ENCODE measurements at regions not wholly inside any gene's neighbourhood (a gene's known extent, or its start where the extent isn't known, plus 50 kb on each side); places are given as distances from the start of the nearest gene placed in this dataset.

DNA sequence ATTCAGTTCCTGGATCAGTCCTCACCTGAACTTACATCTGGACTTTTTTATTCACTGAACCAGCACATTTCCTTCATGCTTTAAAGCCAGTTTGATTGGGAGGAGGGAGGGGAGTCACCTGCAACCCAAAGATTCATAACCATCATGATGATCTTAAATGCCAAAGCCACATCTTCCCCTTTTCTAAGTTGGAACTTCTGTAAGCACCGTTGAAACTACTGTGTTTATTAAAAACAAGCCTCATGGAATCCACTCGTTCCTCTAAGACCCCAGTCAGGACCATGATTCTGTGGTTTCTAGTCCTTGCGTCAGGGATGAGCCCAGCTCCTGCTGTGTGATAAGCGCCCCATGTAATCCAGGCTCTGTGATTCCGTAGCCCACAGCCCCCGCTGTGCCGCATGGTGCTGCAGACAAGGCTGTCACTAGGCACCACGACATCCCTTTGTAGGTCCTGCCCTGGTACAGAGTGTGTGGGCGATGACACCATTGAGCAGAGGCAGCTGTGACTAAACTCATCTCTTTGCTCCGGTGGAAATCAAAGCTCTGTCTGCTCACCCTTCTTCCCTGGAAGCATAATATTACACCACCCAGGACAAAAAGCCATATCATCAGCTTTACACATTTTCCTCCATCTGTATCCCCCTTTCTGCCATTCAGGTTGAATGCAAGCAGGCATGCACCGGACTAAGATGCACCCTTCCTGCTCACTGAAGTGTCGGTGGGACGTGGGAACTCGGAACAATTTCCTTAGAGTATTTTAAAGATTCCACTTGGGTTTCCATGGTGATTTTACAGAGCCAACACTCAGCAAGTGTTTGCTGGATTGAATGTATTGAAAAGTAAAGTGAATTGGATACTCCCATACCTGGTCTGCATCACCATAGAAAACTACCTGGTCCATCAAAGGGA is 132.0 kb upstream of the FSTL4 start:
- TF ChIP-seq, protein P1, sequence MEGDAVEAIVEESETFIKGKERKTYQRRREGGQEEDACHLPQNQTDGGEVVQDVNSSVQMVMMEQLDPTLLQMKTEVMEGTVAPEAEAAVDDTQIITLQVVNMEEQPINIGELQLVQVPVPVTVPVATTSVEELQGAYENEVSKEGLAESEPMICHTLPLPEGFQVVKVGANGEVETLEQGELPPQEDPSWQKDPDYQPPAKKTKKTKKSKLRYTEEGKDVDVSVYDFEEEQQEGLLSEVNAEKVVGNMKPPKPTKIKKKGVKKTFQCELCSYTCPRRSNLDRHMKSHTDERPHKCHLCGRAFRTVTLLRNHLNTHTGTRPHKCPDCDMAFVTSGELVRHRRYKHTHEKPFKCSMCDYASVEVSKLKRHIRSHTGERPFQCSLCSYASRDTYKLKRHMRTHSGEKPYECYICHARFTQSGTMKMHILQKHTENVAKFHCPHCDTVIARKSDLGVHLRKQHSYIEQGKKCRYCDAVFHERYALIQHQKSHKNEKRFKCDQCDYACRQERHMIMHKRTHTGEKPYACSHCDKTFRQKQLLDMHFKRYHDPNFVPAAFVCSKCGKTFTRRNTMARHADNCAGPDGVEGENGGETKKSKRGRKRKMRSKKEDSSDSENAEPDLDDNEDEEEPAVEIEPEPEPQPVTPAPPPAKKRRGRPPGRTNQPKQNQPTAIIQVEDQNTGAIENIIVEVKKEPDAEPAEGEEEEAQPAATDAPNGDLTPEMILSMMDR (IDR thresholded peaks at IDR 0.05), result no peak
- Mint-ChIP-seq H3K4me1 (ENCODE audit: low read depth) (no peaks in the 10 kb centered on the region), H3K27me3 (ENCODE audit: low read depth) (peaks cover 5% of the 10 kb centered on the region), H3K36me3 (ENCODE audit: low read depth) (no peaks in the 10 kb centered on the region), H3K4me3 (ENCODE audit: unreplicated experiment) (no peak overlapping the region), H3K27ac (ENCODE audit: unreplicated experiment) (no peak overlapping the region), H3K9me3 (ENCODE audit: low read depth) (no peaks in the 10 kb centered on the region)
- DNase-seq (ENCODE audit: low spot score), result no peak

DNA sequence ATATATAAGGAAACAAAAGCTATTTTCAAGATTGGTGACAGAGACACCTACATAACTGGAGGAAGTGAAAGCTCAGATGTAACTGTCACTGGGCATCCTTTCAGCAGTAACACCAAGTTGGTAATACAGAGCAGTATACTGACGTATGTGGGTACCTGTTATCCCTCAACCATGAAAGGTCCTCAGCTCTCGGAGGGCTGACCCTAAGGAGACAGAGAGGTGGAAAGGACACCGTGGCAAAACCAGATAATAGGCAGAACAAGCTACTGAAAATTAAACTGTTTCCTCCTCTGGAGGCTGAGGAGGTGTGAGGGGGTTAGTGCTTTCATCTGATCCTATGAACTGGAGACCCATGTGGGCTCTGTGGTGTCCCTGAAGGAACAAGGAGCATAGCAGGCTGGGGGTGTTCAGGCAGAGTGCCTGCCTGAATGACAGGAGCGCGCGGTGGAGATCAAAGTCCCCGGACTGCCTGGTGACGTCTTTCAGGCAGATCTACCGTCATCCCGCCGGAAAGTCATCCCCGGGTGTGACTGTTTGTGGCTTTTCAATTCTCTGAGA is 130.2 kb upstream of the FSTL4 start:
- H3K27ac Mint-ChIP-seq (ENCODE audit: unreplicated experiment), result no peak overlapping the region
- TF ChIP-seq, protein P1 (IDR thresholded peaks at IDR 0.05), result no peak
- no peak overlapping the region for H3K4me3 Mint-ChIP-seq (ENCODE audit: unreplicated experiment)

DNA sequence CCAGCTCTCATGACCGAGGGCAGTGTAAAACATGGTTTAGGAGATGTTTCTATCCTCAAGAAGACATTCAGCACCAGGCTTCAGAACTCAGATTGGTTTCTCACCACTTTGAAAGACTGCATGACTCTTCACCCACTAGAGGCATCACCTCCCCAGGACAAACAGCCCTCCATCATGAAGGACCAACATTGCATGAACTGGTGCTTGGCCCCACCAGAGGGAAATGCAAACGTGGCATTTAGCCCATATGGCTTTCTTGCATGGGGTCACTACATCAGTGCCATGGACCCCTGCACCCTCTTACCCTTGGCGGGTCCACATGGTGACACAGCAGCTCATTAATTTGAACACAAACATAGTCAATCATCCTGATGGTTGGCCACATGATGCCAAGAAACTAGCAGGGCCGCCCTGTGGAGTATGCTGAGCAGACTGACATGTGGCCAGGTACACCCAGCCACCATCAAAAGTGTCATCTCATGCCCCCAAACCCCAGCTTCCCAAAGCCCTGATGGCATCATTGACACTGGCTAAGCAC is 129.5 kb upstream of the FSTL4 start:
- Mint-ChIP-seq H3K9me3 (ENCODE audit: low read depth) (no peaks in the 10 kb centered on the region), H3K4me3 (ENCODE audit: unreplicated experiment) (no peak overlapping the region), H3K27me3 (ENCODE audit: low read depth) (peaks cover 5% of the 10 kb centered on the region), H3K4me1 (ENCODE audit: low read depth) (peaks cover 4% of the 10 kb centered on the region), H3K36me3 (ENCODE audit: low read depth) (no peaks in the 10 kb centered on the region), H3K27ac (ENCODE audit: unreplicated experiment) (no peak overlapping the region)
- no peak for DNase-seq (ENCODE audit: low spot score)
- TF ChIP-seq, protein P1 (IDR thresholded peaks at IDR 0.05), result no peak

More for the DNA sequence above, 130.2 kb upstream of the FSTL4 start:
- DNase-seq (ENCODE audit: low spot score), result no peak
- Mint-ChIP-seq H3K27me3 (ENCODE audit: low read depth) (peaks cover 5% of the 10 kb centered on the region), H3K36me3 (ENCODE audit: low read depth) (no peaks in the 10 kb centered on the region), H3K4me1 (ENCODE audit: low read depth) (peaks cover 4% of the 10 kb centered on the region), H3K9me3 (ENCODE audit: low read depth) (no peaks in the 10 kb centered on the region)

DNA sequence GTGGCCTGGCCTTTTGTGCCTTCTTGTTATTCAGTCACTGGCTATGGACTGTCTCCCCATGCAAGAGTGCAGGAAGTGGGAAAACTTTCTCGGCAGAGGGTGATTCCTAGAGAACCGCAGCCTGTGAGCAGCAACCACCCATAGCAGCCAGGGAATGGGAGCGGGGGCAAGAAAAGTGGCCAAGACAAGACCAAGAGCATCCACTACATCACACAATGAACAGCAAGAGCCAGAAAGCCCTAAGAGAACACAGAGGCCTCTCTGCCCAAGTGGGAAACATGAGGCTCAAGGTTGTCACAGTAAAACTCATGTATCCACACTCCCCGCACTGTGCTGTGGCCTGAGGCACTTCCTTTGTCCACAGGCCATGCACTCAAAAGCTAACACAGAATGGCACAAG is 129.1 kb upstream of the FSTL4 start:
- no peak overlapping the region for H3K27ac Mint-ChIP-seq (ENCODE audit: unreplicated experiment)
- peaks cover 5% of the 10 kb centered on the region for H3K27me3 Mint-ChIP-seq (ENCODE audit: low read depth)
- DNase-seq (ENCODE audit: low spot score), result no peak
- H3K4me3 Mint-ChIP-seq (ENCODE audit: unreplicated experiment), result no peak overlapping the region
- TF ChIP-seq, protein P1 (IDR thresholded peaks at IDR 0.05), result no peak
- H3K9me3 Mint-ChIP-seq (ENCODE audit: low read depth), result no peaks in the 10 kb centered on the region
- H3K36me3 Mint-ChIP-seq (ENCODE audit: low read depth), result no peaks in the 10 kb centered on the region
- peaks cover 4% of the 10 kb centered on the region for H3K4me1 Mint-ChIP-seq (ENCODE audit: low read depth)

DNA sequence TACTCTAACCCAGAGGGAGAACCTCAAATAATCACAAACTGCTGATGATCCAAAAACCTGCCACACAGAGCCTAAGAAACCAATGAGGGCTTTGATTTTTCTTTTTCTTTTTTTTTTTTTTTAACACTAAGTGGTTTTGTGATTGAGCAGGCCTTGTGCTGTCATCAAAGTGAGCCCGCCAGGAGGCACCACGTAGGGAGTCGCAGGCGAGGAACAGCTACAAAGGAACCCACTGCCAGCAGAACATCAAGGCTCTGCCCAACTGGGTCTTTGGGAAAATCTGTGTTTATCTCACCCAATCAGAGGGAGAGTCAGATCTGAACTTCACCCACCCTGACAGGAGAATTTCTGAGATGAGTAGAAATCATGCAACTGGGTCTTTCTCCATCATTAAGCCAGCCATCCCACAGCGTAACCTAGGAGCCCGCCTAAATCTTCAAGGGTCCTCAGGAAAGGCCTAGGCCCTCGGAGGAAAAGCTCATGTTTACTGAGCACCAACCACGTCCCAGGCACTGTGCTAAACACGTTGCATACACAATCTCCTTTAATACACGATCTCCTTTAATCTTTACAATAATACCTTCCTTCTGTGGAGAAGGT is 126.9 kb upstream of the FSTL4 start:
- Mint-ChIP-seq H3K9me3 (ENCODE audit: low read depth) (peaks cover 8% of the 10 kb centered on the region), H3K4me1 (ENCODE audit: low read depth) (peaks cover 12% of the 10 kb centered on the region), H3K27ac (ENCODE audit: unreplicated experiment) (no peak overlapping the region), H3K36me3 (ENCODE audit: low read depth) (peaks cover under 1% of the 10 kb centered on the region), H3K4me3 (ENCODE audit: unreplicated experiment) (no peak overlapping the region), H3K27me3 (ENCODE audit: low read depth) (peaks cover 5% of the 10 kb centered on the region)
- no peak for DNase-seq (ENCODE audit: low spot score)
- TF ChIP-seq, protein P1 (IDR thresholded peaks at IDR 0.05), result no peak

Measured in chondrocyte (in vitro differentiated cells).